Left colon (tissue), 2 donors: ENCODE measurements at regions not wholly inside any gene's neighbourhood (a gene's known extent, or its start where the extent isn't known, plus 50 kb on each side); places are given as distances from the start of the nearest gene placed in this dataset.

Source experiments
- ATAC-seq: fragments of 200-7000 bp; cut with Tn5 transposase; one replicate; pipeline ENCODE4 v1.9.1; 2020; ENCODE audit warnings: mild to moderate bottlenecking, moderate library complexity
- DNase-seq, 2 donors: peaks; one replicate each; pipeline ENCODE4 v3.0.0-alpha.2; 2020
- intact Hi-C, 2 donors: fragments of 100-400 bp; cut with DNase I in 1 of 2; cut with micrococcal nuclease in 1 of 2; formaldehyde crosslinking; loops; one replicate each; pipeline versions ENCODE4 v1.11.2 to v1.14.0; 2022; cut with DNase I, micrococcal nuclease
- donor health status: DM: no; HTN: no; CAD: no.
- donor health status: DM: yes; HTN: yes; CAD: no.

- intact Hi-C loops, result no loop called here
- no peak for ATAC-seq
- DNase-seq, result no peak
Measured at GRCh38 chr1:218090459-218090858, 194.6 kb upstream of the RRP15 start.

- DNase-seq (no peak), ATAC-seq (no peak)
- intact Hi-C loops, result no loop called here
Measured at GRCh38 chr1:218101409-218101808, 183.7 kb upstream of the RRP15 start.

- DNase-seq (no peak), ATAC-seq (no peak)
- intact Hi-C loops, result no loop called here
Measured at GRCh38 chr1:218108034-218108433, 177.1 kb upstream of the RRP15 start.

GRCh38 chr1:218112862-218113261 is 172.2 kb upstream of the RRP15 start:
- ATAC-seq, result no peak
- intact Hi-C loops, result no loop called here
- DNase-seq, result no peak

GRCh38 chr1:218123968-218124367 is 161.1 kb upstream of the RRP15 start:
- intact Hi-C loops, result no loop called here
- ATAC-seq, result no peak
- DNase-seq, result no peak

- intact Hi-C loops, result no loop called here
- DNase-seq (no peak), ATAC-seq (no peak)
Measured at GRCh38 chr1:218135371-218135770, 149.7 kb upstream of the RRP15 start.

- ATAC-seq (no peak), DNase-seq (no peak)
- intact Hi-C loops, result no loop called here
Measured at GRCh38 chr1:218139761-218140160, 145.3 kb upstream of the RRP15 start.

GRCh38 chr1:218156595-218156994 is 128.5 kb upstream of the RRP15 start:
- peak in 1 of 2 donors; percentile 13 for DNase-seq
- intact Hi-C loops, result no loop called here
- no peak for ATAC-seq

- no peak for ATAC-seq
- DNase-seq, result no peak
- intact Hi-C loops, result no loop called here
Measured at GRCh38 chr1:218163371-218163770, 121.7 kb upstream of the RRP15 start.

GRCh38 chr1:218164111-218164929 is 120.8 kb upstream of the RRP15 start:
- peak; percentile 47 to 57 for DNase-seq

GRCh38 chr1:218164930-218165700 is 120.0 kb upstream of the RRP15 start:
- peak; percentile 68 for ATAC-seq
- intact Hi-C loops, result no loop called here

More at GRCh38 chr1:218164111-218164929, 120.8 kb upstream of the RRP15 start:
- intact Hi-C loops, result no loop called here
- ATAC-seq, result peak; percentile 96

GRCh38 chr1:218165701-218166114 is 119.4 kb upstream of the RRP15 start:
- DNase-seq, result no peak
- no peak for ATAC-seq
- intact Hi-C loops, result no loop called here

More at GRCh38 chr1:218164930-218165700, 120.0 kb upstream of the RRP15 start:
- peak; percentile 20 to 25 for DNase-seq

GRCh38 chr1:218166268-218166945 is 118.7 kb upstream of the RRP15 start:
- intact Hi-C loops, result no loop called here
- DNase-seq, result no peak
- ATAC-seq, result no peak

GRCh38 chr1:218171302-218171893 is 113.7 kb upstream of the RRP15 start:
- ATAC-seq (no peak), DNase-seq (no peak)

GRCh38 chr1:218182455-218182854 is 102.6 kb upstream of the RRP15 start:
- DNase-seq (no peak), ATAC-seq (no peak)
- intact Hi-C loops, result no loop called here

More at GRCh38 chr1:218171302-218171893, 113.7 kb upstream of the RRP15 start:
- intact Hi-C loops, result no loop called here

- intact Hi-C loops, result no loop called here
- DNase-seq (no peak), ATAC-seq (no peak)
Measured at GRCh38 chr1:218200979-218201378, 84.1 kb upstream of the RRP15 start.

- ATAC-seq, result no peak
- DNase-seq, result no peak
- intact Hi-C loops, result no loop called here
Measured at GRCh38 chr1:218201601-218202000, 83.5 kb upstream of the RRP15 start.

- intact Hi-C loops, result no loop called here
- DNase-seq, result no peak
- no peak for ATAC-seq
Measured at GRCh38 chr1:218205721-218206120, 79.4 kb upstream of the RRP15 start.

GRCh38 chr1:218207194-218207593 is 77.9 kb upstream of the RRP15 start:
- intact Hi-C loops, result no loop called here
- ATAC-seq (no peak), DNase-seq (no peak)
